G401.6 (cell line): ENCODE measurements at regions not wholly inside any gene's neighbourhood (a gene's known extent, or its start where the extent isn't known, plus 50 kb on each side); places are given as distances from the start of the nearest gene placed in this dataset.

Experiments
- FAIRE-seq: peaks from 2 replicates; lab custom pipeline; 2012; peaks lifted over from hg19 to GRCh38; lab: Jason Lieb, UNC

DNA sequence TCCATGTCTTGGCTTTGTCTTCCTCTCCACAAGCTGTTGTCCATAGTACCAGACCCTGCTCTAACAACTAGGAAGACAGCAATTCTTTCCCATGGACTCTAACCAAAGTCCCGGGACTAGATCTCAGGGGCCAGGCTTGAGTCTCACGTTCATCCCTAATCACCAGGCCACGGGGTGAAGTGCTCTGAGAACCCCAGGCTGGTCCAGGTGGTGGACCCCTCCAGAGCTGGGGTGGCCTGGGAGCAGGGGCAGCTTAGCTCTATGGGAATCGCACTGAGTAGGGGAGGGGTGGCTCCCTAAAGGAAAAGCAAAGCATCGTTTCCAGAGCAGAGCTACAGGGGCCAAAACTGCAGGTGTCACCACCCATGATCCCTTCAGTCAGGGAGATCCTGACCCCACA lies 150.9 kb downstream of the TPRA1 start:
- FAIRE-seq: no peak

DNA sequence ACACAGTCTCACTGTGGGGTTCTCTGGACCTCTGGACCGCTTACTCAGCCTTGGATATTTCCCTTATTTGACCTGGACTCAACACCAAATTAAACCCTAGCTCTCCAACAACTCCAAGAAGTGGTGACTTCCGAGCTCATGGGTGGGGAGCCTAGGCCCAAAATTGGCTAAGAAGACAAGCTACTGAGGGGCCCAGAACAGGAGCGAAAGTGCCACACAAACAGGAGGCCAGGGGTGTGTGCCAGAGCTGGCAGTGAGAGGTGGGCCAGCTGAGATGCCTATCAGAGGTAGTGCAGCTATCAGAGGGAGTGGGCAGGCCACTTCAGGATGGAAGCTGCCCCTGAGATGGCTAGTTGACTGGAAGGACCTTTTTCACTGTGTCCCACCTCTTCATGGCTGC lies 151.1 kb upstream of the PRR20G start:
- no peak for FAIRE-seq

DNA sequence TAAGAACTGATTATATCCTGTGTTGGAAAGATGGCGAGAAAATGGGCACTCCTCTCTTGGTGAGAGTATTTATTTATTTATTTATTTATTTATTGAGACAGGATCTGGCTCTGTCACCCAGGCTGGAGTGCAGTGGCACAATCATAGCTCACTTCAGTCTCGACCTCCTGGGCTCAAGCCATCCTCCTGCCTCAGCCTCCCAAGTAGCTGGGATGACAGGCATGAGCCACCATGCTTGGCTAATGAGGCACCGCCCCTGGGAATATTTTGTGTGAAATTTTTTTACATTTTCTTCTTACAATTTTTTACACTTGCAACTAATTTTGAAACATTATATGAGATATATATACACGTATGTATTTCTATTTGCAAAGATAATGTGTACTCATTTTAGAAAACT lies 150.5 kb upstream of the PRR20G start:
- FAIRE-seq: no peak

DNA sequence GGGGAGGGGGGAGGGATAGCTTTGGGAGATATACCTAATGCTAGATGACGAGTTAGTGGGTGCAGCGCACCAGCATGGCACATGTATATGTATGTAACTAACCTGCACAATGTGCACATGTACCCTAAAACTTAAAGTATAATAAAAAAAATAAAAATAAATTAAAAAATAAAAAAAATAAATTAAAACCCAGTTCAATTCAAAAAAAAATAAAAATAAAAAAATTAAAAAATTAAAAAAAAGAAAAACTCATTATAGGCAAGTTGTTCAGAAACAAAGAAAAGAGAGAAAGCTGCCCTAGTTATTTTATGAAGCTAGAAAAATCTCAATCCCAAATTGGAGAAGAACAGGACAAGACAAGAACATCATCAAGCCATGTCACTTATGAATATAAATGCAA lies 147.5 kb upstream of the PRR20G start:
- FAIRE-seq: peak; percentile 33

DNA sequence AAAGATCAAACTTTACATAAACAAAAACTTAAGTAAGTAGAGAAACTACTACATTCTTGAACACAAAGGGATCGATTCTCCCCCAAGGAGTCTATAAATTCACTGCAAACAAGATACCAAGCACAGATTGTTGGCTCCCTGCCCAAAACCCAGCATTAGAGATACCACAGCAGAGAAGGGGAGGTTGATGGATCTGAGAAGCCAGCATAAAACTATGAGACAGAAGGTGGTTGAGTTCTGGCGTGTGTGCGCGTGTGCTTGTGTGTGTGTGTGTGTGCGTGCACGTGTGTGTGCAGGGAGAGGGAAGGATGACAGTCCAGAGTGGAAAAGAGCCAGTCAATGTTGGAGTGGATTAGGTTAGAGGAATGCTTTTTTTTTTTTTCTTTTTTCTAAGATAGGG lies 143.2 kb upstream of the PRR20G start:
- FAIRE-seq: no peak

GRCh38 chr3:127428344-127428997 lies 140.6 kb upstream of the PRR20G start:
- FAIRE-seq: no peak

- no peak for FAIRE-seq
Measured at GRCh38 chr3:127427666-127428065, 139.8 kb upstream of the PRR20G start.

GRCh38 chr3:127427156-127427555 lies 139.3 kb upstream of the PRR20G start:
- FAIRE-seq: no peak

DNA sequence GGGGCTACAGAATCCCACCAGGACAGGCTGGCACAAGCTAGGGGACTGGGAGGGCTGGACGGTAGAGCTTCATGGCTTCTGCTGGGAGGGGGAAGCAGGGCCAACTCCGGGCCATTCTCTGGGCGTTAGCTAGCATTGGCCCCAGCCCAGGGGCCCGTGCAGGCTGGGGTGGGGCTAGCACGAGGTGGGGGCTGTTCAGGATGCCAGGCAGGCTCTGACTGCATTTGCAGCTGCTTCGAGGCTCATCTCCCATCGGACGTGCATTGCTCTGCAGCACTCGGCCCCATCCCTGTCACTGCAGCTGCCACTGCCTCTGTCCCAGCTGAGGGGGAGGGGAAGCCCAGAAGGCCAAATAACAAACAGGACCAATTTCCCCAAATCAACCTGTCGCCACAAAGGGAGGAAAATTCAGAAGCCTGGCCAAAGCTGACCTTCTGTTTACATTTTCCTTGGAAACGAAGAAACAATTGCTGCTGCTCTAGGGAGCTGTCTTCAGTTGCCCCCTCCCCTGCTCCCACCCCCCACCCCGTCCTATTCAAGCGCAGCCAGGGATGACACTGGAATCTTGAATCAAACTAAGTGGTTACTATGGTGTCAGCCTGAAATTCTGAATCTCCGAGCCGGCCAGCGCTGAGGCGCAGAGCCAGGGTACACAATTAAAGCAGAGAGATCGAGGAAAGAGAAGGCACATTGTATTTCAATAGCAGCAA lies 138.8 kb upstream of the PRR20G start:
- no peak for FAIRE-seq

DNA sequence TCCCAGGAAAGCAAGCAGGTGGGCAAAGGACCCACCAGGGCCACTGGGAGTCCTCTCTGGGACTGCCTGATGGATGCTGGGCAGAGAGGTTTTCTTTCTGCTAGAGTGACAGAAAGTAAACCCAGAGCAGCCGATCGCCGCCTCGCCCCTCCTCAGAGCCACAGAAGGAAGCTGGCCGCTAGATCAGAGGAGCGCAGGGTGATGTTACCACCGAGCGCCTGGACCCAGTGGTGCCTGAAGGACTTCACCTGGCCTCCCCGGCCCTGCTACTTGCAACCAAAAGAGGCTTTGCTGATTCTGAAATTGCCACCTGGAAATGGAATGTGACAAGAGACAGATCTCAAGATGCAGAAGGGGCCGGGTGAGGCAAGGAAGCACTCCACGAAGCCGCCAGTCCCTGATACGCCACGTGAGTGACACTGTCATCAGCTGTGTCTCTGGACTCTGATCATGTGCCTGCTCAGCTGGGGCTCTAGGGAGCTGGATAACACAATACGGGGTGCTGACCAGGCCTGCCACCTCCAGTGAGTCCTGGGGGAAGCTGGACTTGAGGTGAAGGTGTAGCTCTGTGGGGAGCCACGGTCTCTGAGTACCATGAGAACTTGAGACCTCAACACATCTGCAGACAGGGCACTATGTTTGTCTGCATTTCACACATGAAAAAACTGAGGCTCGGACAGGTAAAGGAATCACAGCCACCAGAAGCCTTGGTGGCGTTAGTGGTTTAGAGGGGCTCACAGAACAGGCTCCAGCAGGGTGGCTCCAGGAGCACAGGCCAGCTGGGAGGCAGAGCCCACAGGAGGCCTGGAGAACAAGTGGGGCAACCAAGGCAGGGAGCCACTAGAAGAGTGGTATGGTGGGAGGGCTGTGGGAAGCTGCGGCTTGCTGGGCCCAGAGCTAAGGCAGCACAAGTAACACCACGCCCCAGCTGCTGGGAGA lies 137.9 kb upstream of the PRR20G start:
- no peak for FAIRE-seq

- FAIRE-seq: no peak
Measured at GRCh38 chr3:127424766-127425504, 137.1 kb upstream of the PRR20G start.

GRCh38 chr3:127423856-127424765 lies 136.3 kb upstream of the PRR20G start:
- no peak for FAIRE-seq

GRCh38 chr3:127422663-127423375 lies 135.0 kb upstream of the PRR20G start:
- no peak for FAIRE-seq

GRCh38 chr3:127421943-127422662 lies 134.3 kb upstream of the PRR20G start:
- no peak for FAIRE-seq

DNA sequence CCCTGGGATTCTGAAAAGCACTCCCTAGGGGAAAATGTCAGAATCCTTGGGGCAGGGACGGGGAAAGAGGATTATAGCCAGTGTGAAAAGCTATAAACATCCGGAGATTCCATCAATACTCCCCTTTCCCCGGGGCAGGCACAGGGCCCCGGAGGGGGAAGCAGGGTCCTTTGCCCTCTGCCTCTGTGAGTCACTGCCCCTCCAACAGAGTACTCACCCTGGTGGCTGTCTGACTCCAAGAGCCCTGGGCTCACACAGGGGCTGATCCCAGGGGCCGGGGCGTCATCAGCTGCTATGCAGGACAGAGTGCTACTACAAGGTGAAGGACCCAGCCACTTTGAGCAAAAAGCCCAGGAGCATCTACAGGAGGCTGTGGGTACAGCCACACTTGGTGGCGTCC lies 133.0 kb upstream of the PRR20G start:
- no peak for FAIRE-seq

DNA sequence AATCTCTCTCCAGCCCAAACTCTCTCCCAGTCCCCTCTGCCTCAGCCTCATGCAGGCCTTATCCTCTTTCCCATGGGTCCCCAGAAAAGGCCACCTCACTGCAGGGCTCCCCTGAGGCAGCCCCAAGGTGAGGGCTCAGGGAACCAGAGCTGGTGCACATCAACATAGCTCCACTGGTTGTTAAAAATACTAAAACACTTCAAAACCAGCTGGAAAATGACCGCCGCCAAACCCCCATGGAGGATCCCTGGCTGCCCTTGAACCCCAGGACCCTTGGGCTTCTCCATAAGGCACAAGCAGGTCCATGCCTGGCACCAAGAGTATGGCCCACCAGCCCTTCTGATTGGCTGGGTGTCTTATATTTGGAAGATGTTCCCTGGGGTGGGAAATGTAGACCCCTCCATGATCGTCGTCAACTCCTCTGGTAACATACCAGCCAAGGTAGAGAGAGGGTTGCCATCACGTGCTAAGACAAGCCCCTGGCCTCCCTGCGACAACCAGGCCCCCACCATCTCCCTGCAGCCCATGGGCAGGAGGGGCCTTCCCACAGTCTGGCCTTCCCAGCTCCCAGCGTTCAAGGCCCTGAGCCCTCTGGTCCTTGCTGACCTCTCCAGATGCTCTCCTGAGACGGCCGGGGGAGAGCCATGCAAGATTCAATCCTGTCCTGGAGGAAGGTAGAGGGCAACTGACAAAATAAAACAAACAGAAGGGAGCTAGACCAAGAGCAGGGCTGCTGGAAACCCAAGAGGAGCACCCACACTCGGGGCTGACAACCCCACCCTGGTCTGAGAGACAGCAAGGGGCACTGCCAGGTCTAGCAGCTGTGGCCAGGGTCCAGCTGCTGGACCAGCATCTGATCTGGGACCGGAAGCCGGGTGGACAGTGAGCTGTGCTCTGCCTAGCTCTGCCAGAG lies 132.1 kb upstream of the PRR20G start:
- FAIRE-seq: no peak

GRCh38 chr3:127419182-127419581 lies 131.3 kb upstream of the PRR20G start:
- no peak for FAIRE-seq

DNA sequence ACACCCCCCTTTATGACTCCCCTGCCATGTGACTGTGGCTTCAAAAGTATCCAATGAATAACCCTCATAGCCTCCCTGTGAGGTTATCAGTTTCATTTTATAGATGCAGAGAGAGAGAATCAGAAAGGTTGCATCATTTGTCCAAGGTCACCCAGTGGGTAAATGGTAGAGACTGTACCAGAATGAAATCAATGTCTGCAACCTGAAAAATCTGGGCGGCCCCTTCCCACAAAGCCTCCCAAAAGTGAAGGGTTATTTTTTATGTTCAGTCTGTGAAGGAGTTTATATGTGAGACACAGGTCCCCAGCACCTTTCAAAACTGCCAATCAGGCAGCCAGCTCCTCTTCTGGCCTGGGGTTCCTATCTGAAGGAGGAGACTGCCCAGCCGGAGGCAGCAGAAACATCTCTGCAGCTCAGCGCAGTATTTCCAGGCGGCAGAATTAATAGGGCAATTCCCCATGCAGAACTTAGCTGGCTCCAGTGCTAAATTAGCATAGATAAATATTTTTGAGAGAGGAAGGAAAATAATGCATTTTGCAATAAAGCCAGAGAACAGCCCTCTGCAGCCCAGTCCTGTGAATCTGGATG lies 130.8 kb upstream of the PRR20G start:
- FAIRE-seq: no peak
